Neural cell (in vitro differentiated cells): ENCODE measurements at regions not wholly inside any gene's neighbourhood (a gene's known extent, or its start where the extent isn't known, plus 50 kb on each side); places are given as distances from the start of the nearest gene placed in this dataset.

Experiments
- EP300 ChIP-seq: fragments of 450-650 bp; conservative IDR thresholded peaks from 2 replicates; pipeline ENCODE4 v1.6.1; 2014; ENCODE audit warnings: antibody characterized with exemption, mild to moderate bottlenecking, moderate library complexity; ENCODE audit not compliant: poor library complexity, severe bottlenecking
- EZH2 ChIP-seq: fragments of 200-600, 300-800 bp; shearing (Covaris generic), sonication (generic); IDR thresholded peaks from 2 replicates; pipeline ENCODE4 v1.6.1; 2014; ENCODE audit warnings: antibody characterized with exemption, low read length, borderline replicate concordance, mild to moderate bottlenecking; ENCODE audit not compliant: insufficient read depth, poor library complexity, severe bottlenecking
- SMC3 ChIP-seq: fragments of 450-650 bp; conservative IDR thresholded peaks from 2 replicates; pipeline ENCODE4 v1.6.1; 2014; ENCODE audit warnings: antibody characterized with exemption, mild to moderate bottlenecking, moderate library complexity; ENCODE audit not compliant: poor library complexity
- TAF1 ChIP-seq: IDR thresholded peaks from 2 replicates; pipeline ENCODE4 v1.6.1; 2012; ENCODE audit warnings: low read depth
- TF ChIP-seq, protein P1 (sequence below): IDR thresholded peaks from 2 replicates; pipeline ENCODE4 v1.6.1; 2012; ENCODE audit warnings: borderline replicate concordance
- TF ChIP-seq, protein P2 (sequence below): fragments of 450-650 bp; IDR thresholded peaks from 2 replicates; pipeline ENCODE4 v1.5.1; 2014; ENCODE audit warnings: antibody characterized with exemption, mild to moderate bottlenecking, moderate library complexity; ENCODE audit not compliant: poor library complexity, severe bottlenecking

DNA sequence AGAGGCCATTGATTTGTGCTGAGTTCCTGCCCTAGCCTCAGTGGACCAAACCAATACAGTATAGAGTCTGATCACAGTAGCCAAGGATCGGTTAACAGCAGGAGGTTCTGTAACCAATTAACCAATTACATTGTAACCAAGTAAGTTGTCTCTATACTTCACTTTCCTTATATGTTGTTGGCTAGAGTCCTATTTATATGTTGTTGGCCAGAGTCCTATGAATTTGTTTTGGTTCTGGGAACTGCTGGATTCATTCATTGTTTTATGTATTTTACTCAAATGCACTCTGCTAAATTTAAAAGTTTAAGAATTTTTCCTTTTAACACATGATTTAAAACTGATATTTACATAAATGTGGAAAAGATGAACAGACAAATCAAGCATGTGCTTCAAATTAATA is 597.4 kb upstream of the HS3ST5 start:
- TF ChIP-seq, protein P1, sequence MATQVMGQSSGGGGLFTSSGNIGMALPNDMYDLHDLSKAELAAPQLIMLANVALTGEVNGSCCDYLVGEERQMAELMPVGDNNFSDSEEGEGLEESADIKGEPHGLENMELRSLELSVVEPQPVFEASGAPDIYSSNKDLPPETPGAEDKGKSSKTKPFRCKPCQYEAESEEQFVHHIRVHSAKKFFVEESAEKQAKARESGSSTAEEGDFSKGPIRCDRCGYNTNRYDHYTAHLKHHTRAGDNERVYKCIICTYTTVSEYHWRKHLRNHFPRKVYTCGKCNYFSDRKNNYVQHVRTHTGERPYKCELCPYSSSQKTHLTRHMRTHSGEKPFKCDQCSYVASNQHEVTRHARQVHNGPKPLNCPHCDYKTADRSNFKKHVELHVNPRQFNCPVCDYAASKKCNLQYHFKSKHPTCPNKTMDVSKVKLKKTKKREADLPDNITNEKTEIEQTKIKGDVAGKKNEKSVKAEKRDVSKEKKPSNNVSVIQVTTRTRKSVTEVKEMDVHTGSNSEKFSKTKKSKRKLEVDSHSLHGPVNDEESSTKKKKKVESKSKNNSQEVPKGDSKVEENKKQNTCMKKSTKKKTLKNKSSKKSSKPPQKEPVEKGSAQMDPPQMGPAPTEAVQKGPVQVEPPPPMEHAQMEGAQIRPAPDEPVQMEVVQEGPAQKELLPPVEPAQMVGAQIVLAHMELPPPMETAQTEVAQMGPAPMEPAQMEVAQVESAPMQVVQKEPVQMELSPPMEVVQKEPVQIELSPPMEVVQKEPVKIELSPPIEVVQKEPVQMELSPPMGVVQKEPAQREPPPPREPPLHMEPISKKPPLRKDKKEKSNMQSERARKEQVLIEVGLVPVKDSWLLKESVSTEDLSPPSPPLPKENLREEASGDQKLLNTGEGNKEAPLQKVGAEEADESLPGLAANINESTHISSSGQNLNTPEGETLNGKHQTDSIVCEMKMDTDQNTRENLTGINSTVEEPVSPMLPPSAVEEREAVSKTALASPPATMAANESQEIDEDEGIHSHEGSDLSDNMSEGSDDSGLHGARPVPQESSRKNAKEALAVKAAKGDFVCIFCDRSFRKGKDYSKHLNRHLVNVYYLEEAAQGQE, result no peak
- TF ChIP-seq, protein P2, sequence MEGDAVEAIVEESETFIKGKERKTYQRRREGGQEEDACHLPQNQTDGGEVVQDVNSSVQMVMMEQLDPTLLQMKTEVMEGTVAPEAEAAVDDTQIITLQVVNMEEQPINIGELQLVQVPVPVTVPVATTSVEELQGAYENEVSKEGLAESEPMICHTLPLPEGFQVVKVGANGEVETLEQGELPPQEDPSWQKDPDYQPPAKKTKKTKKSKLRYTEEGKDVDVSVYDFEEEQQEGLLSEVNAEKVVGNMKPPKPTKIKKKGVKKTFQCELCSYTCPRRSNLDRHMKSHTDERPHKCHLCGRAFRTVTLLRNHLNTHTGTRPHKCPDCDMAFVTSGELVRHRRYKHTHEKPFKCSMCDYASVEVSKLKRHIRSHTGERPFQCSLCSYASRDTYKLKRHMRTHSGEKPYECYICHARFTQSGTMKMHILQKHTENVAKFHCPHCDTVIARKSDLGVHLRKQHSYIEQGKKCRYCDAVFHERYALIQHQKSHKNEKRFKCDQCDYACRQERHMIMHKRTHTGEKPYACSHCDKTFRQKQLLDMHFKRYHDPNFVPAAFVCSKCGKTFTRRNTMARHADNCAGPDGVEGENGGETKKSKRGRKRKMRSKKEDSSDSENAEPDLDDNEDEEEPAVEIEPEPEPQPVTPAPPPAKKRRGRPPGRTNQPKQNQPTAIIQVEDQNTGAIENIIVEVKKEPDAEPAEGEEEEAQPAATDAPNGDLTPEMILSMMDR, result no peak
- TF ChIP-seq EZH2, result no peak
- no peak for TF ChIP-seq SMC3
- TF ChIP-seq TAF1, result no peak
- TF ChIP-seq EP300, result no peak
